GM21367 (cell line): ENCODE measurements at regions not wholly inside any gene's neighbourhood (a gene's known extent, or its start where the extent isn't known, plus 50 kb on each side); places are given as distances from the start of the nearest gene placed in this dataset.
"Not testable (repeated sequence)": the region's sequence is repeated elsewhere in the genome, so short reads cannot be mapped to it uniquely, and the experiment has no call there.

Experiments
- ATAC-seq: cut with Tn5 transposase; IDR thresholded peaks from one replicate; pipeline ENCODE4 v1.9.1; 2021; ENCODE audit not compliant: unreplicated experiment

DNA sequence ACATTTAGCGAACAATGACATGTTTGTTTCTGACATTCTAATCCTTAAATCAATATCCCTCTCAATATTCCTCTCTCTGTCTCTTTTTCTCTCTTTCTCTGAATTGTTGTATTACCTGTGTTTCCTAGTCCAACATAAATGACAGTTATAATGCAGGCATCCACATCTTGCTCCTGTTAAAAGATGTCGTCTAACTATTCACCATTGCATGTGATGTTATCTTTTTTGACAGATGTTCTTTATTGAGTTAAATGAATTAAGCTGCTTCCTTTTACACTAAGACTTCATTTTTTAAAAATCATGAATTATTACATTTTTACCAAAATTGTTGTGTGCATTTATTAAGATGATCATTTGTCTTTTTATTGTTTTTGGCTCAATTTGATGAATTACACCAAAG lies 527.5 kb downstream of the PRR16 start:
- no peak for ATAC-seq

GRCh38 chr5:120994112-120994511 lies 530.0 kb downstream of the PRR16 start:
- ATAC-seq, result no peak

- no peak for ATAC-seq
Observed at GRCh38 chr5:120999550-120999949, 535.5 kb downstream of the PRR16 start.

GRCh38 chr5:121006217-121006616 lies 542.1 kb downstream of the PRR16 start:
- no peak for ATAC-seq

- ATAC-seq, result no peak
Observed at GRCh38 chr5:121008041-121008440, 543.9 kb downstream of the PRR16 start.

DNA sequence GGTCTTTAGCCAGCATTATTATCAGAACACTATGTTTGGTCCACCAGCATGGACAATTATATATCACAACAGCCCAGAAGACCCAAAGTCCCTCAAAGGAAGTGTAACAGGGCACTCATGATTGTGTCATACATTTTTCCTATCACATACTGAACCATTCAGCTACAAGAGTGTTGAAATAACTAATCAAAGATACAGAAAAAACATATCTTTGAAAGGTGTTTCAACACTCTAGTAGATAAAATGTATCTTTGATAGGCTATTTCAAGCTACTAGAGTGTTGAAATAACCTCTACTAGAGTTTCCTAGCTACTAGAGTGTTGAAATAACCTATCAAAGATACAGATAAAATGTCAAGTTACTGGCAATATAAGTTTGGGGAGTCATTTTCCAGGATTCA lies 545.0 kb downstream of the PRR16 start:
- ATAC-seq, result no peak

DNA sequence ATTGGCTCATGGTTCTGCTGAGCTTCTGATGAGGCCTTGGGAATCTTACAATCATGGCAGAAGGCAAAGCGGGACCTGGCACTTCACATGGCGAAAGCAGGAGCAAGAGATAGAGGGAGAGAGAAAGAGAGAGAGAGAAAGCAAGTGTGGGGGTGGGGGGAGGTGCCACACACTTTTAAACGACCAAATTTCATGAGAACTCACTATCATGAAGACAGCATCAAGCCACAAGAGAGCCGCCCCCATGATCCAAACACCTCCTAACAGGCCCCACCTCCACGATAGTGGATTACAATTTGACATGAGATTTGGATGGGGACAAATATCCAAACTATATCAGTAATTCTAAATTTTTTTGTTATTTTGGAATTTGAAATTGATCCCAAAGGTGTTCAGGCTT lies 553.9 kb downstream of the PRR16 start:
- ATAC-seq, result no peak

- ATAC-seq, result no peak
Observed at GRCh38 chr5:121019106-121019505, 555.0 kb downstream of the PRR16 start.

DNA sequence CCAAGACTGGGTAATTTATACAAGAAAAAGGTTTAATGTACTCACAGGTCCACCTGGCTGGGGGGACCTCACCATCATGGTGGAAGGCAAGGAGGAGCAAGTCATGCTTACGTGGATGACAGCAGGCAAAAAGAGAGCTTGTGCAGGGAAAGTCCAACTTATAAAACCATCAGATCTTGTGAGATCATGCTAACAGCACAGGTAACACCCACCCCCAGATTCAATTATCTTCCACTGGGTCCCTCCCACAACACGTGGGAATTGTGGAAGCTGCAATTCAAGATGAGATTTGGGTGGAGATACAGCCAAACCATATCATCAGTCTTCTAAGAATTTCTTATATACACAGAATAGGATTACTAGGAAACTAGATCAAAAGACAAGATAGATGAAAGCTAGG lies 555.6 kb downstream of the PRR16 start:
- ATAC-seq, result no peak

DNA sequence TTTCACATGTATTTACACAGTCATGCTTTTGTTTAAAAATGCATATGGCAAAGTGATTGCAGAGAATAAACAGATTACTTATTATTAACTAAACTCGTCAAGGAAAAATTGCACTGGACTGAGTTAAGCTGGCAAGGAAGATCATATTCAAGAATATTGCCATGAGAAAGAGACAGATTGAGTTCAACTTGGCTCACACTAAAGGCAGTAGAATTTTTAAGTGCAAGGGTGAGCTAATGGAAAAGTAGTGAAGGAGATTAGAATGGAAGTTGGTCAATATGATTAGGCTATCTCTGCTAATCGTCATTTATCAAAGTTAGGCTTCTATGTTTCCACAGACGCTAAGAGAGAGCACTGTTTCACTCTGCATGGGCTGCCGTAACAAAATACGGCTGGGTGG lies 557.6 kb downstream of the PRR16 start:
- no peak for ATAC-seq

DNA sequence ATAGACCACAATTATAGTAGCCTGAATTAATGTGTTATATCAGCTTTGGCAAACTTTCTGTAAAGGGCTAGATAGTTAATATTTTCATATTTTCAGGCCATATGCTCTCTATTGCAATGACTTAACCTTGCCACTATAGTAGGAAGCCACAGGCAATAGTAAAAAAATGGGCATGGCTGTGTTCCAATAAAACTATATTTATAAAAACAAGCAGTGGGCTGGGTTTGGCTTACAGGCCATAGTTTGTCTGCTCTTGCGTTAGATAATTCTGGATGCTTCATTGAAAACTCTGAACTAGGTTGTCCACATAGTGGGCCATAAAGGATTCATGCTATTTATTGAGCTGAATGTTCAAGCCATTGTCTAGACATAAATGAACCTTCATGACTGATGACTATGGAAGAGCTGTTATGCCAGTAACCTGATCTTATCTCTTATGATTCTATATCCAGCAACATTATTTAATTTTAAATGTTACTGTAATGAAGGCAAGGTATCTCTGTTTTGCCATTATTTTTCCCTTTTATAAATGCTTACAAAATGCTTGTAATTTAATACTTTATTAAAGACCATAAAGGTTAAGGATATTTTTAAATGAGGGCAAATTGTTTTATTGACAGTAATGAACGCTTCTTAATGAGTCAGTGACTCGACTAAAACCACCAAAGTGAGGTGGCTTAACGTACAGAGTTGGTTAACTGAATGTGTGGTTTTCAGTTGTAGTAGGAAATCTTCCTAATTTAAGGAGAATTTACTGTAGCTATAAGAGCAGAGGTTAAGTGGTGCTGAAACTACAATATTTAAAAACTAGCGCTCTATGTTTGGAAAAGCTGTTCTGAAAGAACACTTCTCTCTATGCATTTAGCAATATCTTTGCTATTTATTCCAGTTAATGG lies 560.6 kb downstream of the PRR16 start:
- ATAC-seq, result no peak

GRCh38 chr5:121025671-121026070 lies 561.6 kb downstream of the PRR16 start:
- ATAC-seq, result no peak

DNA sequence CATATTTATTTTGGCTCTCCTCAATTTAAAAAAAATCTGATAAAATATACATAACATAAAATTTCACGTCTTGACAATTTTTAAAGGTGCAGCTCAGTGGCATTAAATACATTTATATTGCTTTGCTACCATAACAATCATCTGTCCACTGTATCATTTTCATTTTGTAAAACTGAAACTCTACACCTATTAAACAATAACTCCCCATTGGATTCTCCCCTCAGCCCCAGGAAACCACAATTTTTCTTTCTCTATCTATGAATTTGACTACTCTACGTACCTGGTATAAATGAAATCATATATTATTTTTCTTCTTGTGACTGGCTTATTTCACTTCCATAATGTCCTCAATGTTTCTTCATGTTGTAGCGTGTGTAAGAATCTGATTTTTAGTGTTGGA lies 563.5 kb downstream of the PRR16 start:
- ATAC-seq, result no peak

- ATAC-seq, result no peak
Observed at GRCh38 chr5:121029536-121030245, 565.6 kb downstream of the PRR16 start.

GRCh38 chr5:121031491-121031890 lies 567.4 kb downstream of the PRR16 start:
- no peak for ATAC-seq

DNA sequence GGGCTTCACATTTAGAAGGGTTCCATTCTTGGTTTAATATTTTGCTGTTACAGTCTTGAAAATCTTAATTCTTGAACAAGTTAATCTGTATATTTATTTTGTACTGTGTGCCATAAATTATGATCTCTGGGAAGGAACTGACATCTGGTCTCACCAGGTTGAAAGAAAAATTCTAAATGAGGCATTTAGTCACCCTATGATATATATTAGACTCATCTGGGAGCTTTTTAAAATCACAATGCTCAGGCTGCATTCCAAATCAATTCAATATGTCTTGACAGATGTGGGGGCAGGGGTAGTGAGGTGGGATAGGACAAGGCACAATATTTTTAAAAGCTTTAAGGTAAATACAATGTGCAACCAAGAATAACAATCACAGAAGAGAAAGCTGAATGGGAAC lies 569.2 kb downstream of the PRR16 start:
- ATAC-seq, result no peak

- no peak for ATAC-seq
Observed at GRCh38 chr5:121038438-121038837, 574.3 kb downstream of the PRR16 start.

DNA sequence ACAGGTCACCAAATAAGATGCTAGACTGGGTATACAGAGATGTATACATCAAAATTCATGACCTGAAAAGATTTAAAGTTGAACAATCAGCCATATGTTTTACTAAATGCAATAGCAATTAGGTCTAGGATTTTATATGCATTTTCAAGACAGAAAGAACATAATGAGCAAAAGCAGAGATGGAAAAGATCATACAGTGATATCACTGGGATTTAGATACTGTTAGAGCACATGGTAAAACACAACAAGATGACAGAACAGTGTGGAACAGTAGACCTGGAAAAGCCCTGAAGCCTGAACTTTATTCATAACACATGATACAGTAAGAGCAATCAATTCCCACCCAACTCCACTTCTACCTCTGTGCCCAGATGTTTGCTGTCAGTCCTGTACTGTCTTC lies 585.9 kb downstream of the PRR16 start:
- no peak for ATAC-seq

- no peak for ATAC-seq
Observed at GRCh38 chr5:121053055-121053985, 589.2 kb downstream of the PRR16 start.

DNA sequence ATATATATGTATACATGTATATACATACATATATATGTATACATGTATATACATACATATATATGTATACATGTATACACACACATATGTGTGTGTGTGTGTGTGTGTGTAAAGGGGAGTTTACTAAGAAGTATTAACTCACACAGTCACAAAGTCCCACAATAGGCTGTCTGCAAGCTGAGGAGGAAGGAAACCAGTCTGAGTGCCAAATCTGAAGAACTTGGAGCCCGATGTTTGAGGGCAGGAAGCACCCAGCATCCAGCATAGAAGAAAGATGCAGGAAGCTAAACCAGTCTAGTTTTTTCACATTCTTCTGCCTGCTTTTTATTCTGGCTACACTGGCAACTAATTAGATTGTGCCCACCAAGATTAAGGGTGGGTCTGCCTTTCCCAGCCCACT lies 591.5 kb downstream of the PRR16 start:
- no peak for ATAC-seq

- ATAC-seq, result not testable (repeated sequence)
Observed at GRCh38 chr5:121064241-121064640, 600.1 kb downstream of the PRR16 start.
